Mammary epithelial cell (primary cell): ENCODE measurements at regions not wholly inside any gene's neighbourhood (a gene's known extent, or its start where the extent isn't known, plus 50 kb on each side); places are given as distances from the start of the nearest gene placed in this dataset.

Experiments
- EZH2 ChIP-seq: IDR thresholded peaks from 2 replicates; pipeline ENCODE4 v1.6.1; 2012; ENCODE audit warnings: low read length, inconsistent platforms, borderline replicate concordance
- TF ChIP-seq, protein P1 (sequence below), 2 donors: IDR thresholded peaks in 1 of 2; conservative IDR thresholded peaks in 1 of 2; 2 replicates each; pipeline ENCODE4 v1.5.1; 2011 to 2012; ENCODE audit warnings: inconsistent platforms in 2 of 2, low read length in 2 of 2, mild to moderate bottlenecking in 2 of 2, control low read depth in 1 of 2, low read depth in 1 of 2; ENCODE audit not compliant: insufficient read depth in 1 of 2; ENCODE audit errors: extremely low read depth in 1 of 2

GRCh38 chr5:122532035-122532434 lies 220.0 kb downstream of the SNCAIP start:
- TF ChIP-seq, protein P1, sequence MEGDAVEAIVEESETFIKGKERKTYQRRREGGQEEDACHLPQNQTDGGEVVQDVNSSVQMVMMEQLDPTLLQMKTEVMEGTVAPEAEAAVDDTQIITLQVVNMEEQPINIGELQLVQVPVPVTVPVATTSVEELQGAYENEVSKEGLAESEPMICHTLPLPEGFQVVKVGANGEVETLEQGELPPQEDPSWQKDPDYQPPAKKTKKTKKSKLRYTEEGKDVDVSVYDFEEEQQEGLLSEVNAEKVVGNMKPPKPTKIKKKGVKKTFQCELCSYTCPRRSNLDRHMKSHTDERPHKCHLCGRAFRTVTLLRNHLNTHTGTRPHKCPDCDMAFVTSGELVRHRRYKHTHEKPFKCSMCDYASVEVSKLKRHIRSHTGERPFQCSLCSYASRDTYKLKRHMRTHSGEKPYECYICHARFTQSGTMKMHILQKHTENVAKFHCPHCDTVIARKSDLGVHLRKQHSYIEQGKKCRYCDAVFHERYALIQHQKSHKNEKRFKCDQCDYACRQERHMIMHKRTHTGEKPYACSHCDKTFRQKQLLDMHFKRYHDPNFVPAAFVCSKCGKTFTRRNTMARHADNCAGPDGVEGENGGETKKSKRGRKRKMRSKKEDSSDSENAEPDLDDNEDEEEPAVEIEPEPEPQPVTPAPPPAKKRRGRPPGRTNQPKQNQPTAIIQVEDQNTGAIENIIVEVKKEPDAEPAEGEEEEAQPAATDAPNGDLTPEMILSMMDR (conservative IDR thresholded peaks at IDR 0.05 in 1 of 2, IDR thresholded peaks at IDR 0.05 in 1 of 2; ENCODE audit: extremely low read depth in 1 of 2, insufficient read depth in 1 of 2, low read depth in 1 of 2, low read length in 2 of 2): no peak
- TF ChIP-seq EZH2: no peak
